ENCODE measurements at regions not wholly inside any gene's neighbourhood (a gene's known extent, or its start where the extent isn't known, plus 50 kb on each side); places are given as distances from the start of the nearest gene placed in this dataset.
A peak's percentile ranks its signal among the peaks of the same experiment; 100 is the strongest.

DNA sequence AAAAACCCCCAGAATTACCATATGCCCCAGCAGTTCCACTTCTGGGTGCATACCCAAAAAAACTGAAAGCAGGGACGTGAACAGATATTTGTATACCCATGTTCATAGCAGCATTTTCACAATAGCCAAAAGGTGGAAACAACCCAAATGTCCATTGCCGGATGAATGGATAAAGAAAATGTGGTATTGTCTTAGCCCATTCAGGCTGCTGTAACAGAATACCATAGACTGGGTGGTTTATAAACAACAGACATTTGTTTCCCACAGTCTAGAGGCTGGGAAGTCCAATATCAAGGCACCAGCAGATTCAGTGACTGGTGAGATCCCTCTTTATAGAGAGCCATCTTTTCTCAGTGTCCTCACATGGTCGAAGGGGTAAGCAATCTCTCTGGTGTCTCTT is 182.1 kb upstream of the ANKRD28 start (continued):
- TF ChIP-seq, protein P1, sequence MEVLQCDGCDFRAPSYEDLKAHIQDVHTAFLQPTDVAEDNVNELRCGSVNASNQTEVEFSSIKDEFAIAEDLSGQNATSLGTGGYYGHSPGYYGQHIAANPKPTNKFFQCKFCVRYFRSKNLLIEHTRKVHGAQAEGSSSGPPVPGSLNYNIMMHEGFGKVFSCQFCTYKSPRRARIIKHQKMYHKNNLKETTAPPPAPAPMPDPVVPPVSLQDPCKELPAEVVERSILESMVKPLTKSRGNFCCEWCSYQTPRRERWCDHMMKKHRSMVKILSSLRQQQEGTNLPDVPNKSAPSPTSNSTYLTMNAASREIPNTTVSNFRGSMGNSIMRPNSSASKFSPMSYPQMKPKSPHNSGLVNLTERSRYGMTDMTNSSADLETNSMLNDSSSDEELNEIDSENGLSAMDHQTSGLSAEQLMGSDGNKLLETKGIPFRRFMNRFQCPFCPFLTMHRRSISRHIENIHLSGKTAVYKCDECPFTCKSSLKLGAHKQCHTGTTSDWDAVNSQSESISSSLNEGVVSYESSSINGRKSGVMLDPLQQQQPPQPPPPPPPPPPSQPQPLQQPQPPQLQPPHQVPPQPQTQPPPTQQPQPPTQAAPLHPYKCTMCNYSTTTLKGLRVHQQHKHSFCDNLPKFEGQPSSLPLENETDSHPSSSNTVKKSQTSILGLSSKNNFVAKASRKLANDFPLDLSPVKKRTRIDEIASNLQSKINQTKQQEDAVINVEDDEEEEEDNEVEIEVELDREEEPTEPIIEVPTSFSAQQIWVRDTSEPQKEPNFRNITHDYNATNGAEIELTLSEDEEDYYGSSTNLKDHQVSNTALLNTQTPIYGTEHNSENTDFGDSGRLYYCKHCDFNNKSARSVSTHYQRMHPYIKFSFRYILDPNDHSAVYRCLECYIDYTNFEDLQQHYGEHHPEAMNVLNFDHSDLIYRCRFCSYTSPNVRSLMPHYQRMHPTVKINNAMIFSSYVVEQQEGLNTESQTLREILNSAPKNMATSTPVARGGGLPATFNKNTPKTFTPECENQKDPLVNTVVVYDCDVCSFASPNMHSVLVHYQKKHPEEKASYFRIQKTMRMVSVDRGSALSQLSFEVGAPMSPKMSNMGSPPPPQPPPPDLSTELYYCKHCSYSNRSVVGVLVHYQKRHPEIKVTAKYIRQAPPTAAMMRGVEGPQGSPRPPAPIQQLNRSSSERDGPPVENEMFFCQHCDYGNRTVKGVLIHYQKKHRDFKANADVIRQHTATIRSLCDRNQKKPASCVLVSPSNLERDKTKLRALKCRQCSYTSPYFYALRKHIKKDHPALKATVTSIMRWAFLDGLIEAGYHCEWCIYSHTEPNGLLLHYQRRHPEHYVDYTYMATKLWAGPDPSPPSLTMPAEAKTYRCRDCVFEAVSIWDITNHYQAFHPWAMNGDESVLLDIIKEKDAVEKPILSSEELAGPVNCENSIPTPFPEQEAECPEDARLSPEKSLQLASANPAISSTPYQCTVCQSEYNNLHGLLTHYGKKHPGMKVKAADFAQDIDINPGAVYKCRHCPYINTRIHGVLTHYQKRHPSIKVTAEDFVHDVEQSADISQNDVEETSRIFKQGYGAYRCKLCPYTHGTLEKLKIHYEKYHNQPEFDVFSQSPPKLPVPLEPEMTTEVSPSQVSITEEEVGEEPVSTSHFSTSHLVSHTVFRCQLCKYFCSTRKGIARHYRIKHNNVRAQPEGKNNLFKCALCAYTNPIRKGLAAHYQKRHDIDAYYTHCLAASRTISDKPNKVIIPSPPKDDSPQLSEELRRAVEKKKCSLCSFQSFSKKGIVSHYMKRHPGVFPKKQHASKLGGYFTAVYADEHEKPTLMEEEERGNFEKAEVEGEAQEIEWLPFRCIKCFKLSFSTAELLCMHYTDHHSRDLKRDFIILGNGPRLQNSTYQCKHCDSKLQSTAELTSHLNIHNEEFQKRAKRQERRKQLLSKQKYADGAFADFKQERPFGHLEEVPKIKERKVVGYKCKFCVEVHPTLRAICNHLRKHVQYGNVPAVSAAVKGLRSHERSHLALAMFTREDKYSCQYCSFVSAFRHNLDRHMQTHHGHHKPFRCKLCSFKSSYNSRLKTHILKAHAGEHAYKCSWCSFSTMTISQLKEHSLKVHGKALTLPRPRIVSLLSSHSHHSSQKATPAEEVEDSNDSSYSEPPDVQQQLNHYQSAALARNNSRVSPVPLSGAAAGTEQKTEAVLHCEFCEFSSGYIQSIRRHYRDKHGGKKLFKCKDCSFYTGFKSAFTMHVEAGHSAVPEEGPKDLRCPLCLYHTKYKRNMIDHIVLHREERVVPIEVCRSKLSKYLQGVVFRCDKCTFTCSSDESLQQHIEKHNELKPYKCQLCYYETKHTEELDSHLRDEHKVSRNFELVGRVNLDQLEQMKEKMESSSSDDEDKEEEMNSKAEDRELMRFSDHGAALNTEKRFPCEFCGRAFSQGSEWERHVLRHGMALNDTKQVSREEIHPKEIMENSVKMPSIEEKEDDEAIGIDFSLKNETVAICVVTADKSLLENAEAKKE (CRISPR knock-in tag; IDR thresholded peaks at IDR 0.05) = no peak

DNA sequence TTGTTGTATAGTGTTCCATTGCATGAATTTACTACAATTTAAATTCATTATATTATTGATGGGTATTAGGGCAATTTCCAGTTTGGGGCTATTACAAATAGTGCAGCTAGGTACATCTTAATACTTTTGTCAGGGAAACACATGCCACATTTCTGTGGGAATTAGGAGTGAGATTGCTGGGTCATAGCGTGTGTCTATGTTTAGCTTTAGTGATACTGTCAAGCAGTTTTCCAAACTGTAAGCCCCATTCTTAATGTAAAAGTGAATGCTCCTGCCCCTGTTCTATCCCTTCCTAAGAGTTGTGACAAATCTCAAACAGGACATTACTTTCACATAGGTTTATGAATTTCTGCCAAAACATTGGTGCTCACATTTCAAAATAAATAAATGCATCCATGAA is 184.5 kb upstream of the ANKRD28 start:
- peaks cover under 1% of the 10 kb centered on the region; the same call in 1 of the 2 replicates for H3K4me1 ChIP-seq (ENCODE audit: insufficient read depth)
- H2AFZ ChIP-seq = peak overlapping the region; percentile 43; the same call in 1 of the 2 replicates
- peaks cover 6% of the 10 kb centered on the region for H3K36me3 Mint-ChIP-seq (ENCODE audit: low read depth)
- H3K27ac Mint-ChIP-seq = no peak overlapping the region
- H3K36me3 ChIP-seq (ENCODE audit: insufficient read depth) = no peaks in the 10 kb centered on the region
- H3K4me1 Mint-ChIP-seq = peaks cover 12% of the 10 kb centered on the region; the same call in 2 of the 3 replicates
- H3K27ac ChIP-seq (ENCODE audit: low read depth) = no peak overlapping the region
- no peaks in the 10 kb centered on the region for H3K79me2 ChIP-seq (replicated peaks; ENCODE audit: insufficient read depth)
- no peaks in the 10 kb centered on the region for H3K27me3 Mint-ChIP-seq (ENCODE audit: insufficient read depth, low read depth, poor library complexity)
- H3K4me3 Mint-ChIP-seq = no peak overlapping the region
- ATAC-seq (no peak), DNase-seq (ENCODE audit: low spot score) (no peak)
- H3K9me2 ChIP-seq (ENCODE audit: insufficient read depth) = no peaks in the 10 kb centered on the region; the same call in 1 of the 2 replicates
- no peak overlapping the region for H3K4me2 ChIP-seq
- no peaks in the 10 kb centered on the region for H3F3A ChIP-seq (replicated peaks; ENCODE audit: low read depth)
- H3K4me3 ChIP-seq = no peak overlapping the region
- no peaks in the 10 kb centered on the region for H4K20me1 ChIP-seq (replicated peaks; ENCODE audit: insufficient read depth)
- H3K9me3 Mint-ChIP-seq = peaks cover 11% of the 10 kb centered on the region
- H3K27me3 ChIP-seq (ENCODE audit: insufficient read depth) = no peaks in the 10 kb centered on the region
- TF ChIP-seq ZNF114 (CRISPR knock-in tag; IDR thresholded peaks at IDR 0.05) (no peak), EZH2phosphoT487 (IDR thresholded peaks at IDR 0.05; ENCODE audit: unreplicated experiment) (no peak), JUNB (IDR thresholded peaks at IDR 0.05; ENCODE audit: unreplicated experiment) (no peak), ZNF331 (CRISPR knock-in tag; IDR thresholded peaks at IDR 0.05; ENCODE audit: low read depth) (no peak), CREB1 (CRISPR knock-in tag; IDR thresholded peaks at IDR 0.05; ENCODE audit: low read depth) (no peak), STAT1 (IDR thresholded peaks at IDR 0.05; ENCODE audit: unreplicated experiment) (no peak), NANOG (IDR thresholded peaks at IDR 0.05; ENCODE audit: borderline replicate concordance) (no peak), POLR2AphosphoS5 (IDR thresholded peaks at IDR 0.05; ENCODE audit: low read depth) (no peak)
- TF ChIP-seq, protein P2, sequence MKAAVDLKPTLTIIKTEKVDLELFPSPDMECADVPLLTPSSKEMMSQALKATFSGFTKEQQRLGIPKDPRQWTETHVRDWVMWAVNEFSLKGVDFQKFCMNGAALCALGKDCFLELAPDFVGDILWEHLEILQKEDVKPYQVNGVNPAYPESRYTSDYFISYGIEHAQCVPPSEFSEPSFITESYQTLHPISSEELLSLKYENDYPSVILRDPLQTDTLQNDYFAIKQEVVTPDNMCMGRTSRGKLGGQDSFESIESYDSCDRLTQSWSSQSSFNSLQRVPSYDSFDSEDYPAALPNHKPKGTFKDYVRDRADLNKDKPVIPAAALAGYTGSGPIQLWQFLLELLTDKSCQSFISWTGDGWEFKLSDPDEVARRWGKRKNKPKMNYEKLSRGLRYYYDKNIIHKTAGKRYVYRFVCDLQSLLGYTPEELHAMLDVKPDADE (IDR thresholded peaks at IDR 0.05) = no peak
- TF ChIP-seq, protein P3, sequence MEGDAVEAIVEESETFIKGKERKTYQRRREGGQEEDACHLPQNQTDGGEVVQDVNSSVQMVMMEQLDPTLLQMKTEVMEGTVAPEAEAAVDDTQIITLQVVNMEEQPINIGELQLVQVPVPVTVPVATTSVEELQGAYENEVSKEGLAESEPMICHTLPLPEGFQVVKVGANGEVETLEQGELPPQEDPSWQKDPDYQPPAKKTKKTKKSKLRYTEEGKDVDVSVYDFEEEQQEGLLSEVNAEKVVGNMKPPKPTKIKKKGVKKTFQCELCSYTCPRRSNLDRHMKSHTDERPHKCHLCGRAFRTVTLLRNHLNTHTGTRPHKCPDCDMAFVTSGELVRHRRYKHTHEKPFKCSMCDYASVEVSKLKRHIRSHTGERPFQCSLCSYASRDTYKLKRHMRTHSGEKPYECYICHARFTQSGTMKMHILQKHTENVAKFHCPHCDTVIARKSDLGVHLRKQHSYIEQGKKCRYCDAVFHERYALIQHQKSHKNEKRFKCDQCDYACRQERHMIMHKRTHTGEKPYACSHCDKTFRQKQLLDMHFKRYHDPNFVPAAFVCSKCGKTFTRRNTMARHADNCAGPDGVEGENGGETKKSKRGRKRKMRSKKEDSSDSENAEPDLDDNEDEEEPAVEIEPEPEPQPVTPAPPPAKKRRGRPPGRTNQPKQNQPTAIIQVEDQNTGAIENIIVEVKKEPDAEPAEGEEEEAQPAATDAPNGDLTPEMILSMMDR (conservative IDR thresholded peaks at IDR 0.05; ENCODE audit: low read depth in 2 of 2) = no peak
